Aorta (tissue), 5 donors: ENCODE measurements at regions not wholly inside any gene's neighbourhood (a gene's known extent, or its start where the extent isn't known, plus 50 kb on each side); places are given as distances from the start of the nearest gene placed in this dataset.
"Not testable (repeated sequence)": the region's sequence is repeated elsewhere in the genome, so short reads cannot be mapped to it uniquely, and the experiment has no call there.

Experiments
- ATAC-seq: fragments of 200-7000 bp; cut with Tn5 transposase; one replicate; pipeline ENCODE4 v1.9.1; 2022; ENCODE audit warnings: moderate library complexity; ENCODE audit not compliant: low FRiP score
- DNase-seq, 2 donors: peaks; one replicate each; pipeline ENCODE4 v3.0.0-alpha.2; 2020
- H3K27ac ChIP-seq, 2 donors: one replicate each; pipeline ENCODE4 v1.5.1; 2013; ENCODE audit warnings: low read length in 2 of 2, mild to moderate bottlenecking in 2 of 2, moderate library complexity in 2 of 2, control low read depth in 1 of 2, inconsistent platforms in 1 of 2, low read depth in 1 of 2
- H3K27me3 ChIP-seq, 2 donors: one replicate each; pipeline ENCODE4 v1.6.1; 2013; ENCODE audit warnings: control low read depth in 1 of 2, low read length in 1 of 2, mild to moderate bottlenecking in 1 of 2, moderate library complexity in 1 of 2; ENCODE audit not compliant: insufficient read depth in 2 of 2, control insufficient read depth in 1 of 2
- H3K36me3 ChIP-seq, 2 donors: one replicate each; pipeline ENCODE4 v1.6.1; 2013; ENCODE audit warnings: control low read depth in 1 of 2, low read length in 1 of 2, mild to moderate bottlenecking in 1 of 2; ENCODE audit not compliant: insufficient read depth in 2 of 2, control insufficient read depth in 1 of 2
- H3K4me1 ChIP-seq, 2 donors: one replicate each; pipeline ENCODE4 v1.6.1; 2013; ENCODE audit warnings: low read length in 2 of 2, control low read depth in 1 of 2, mild to moderate bottlenecking in 1 of 2, moderate library complexity in 1 of 2; ENCODE audit not compliant: insufficient read depth in 2 of 2, control insufficient read depth in 1 of 2
- H3K4me3 ChIP-seq, 2 donors: one replicate each; pipeline ENCODE4 v1.5.1; 2013; ENCODE audit warnings: low read length in 2 of 2, control low read depth in 1 of 2, mild to moderate bottlenecking in 1 of 2
- H3K9me3 ChIP-seq: one replicate; pipeline ENCODE4 v1.6.1; 2013; ENCODE audit warnings: mild to moderate bottlenecking, low read length; ENCODE audit not compliant: control insufficient read depth
- WGBS, 2 donors: extraction: QIAGEN DNeasy Blood & Tissue Kit; methylation state at CpG; one replicate each; pipeline ENCODE4 v1.1.7; 2013; 5-methylcytosine and 5-hydroxymethylcytosine counted together
- intact Hi-C, 2 donors: fragments of 100-400 bp; cut with DNase I; formaldehyde crosslinking; loops; one replicate each; pipeline versions ENCODE4 v1.14.2 to v1.15.0; 2022
- donor health status: healthy with polysubstance abuse.
- donor health status: Bipolar disorder and iron deficiency.
- donor health status: DM: no; HTN: no; CAD: no.
- donor health status: DM: no; HTN: no; CAD: no.
- donor health status: DM: yes; HTN: yes; CAD: no.

GRCh38 chr4:131339137-131339536 is 1810.0 kb upstream of the PCDH10 start:
- ATAC-seq (no peak), DNase-seq (no peak)
- H3K4me1 ChIP-seq: no peaks in the 10 kb centered on the region
- H3K27me3 ChIP-seq: no peaks in the 10 kb centered on the region
- no peak overlapping the region for H3K4me3 ChIP-seq
- no peaks in the 10 kb centered on the region for H3K36me3 ChIP-seq
- H3K27ac ChIP-seq: no peak overlapping the region
- WGBS, 2 donors: 63 to 69% methylated on average over 2 of the region's 2 CpGs
- intact Hi-C loops: no loop called here
- no peaks in the 10 kb centered on the region for H3K9me3 ChIP-seq

- DNase-seq: no peak
- no peak overlapping the region for H3K27ac ChIP-seq
- H3K4me3 ChIP-seq: no peak overlapping the region
- intact Hi-C loops: no loop called here
- H3K4me1 ChIP-seq: no peaks in the 10 kb centered on the region
- no peaks in the 10 kb centered on the region for H3K27me3 ChIP-seq
- H3K9me3 ChIP-seq: no peaks in the 10 kb centered on the region
- H3K36me3 ChIP-seq: no peaks in the 10 kb centered on the region
- no peak for ATAC-seq
- 66 to 76% methylated on average over 2 of the region's 2 CpGs for WGBS, 2 donors
Measured at GRCh38 chr4:131344761-131345160, 1804.3 kb upstream of the PCDH10 start.

GRCh38 chr4:131347816-131348215 is 1801.3 kb upstream of the PCDH10 start:
- no peak overlapping the region for H3K4me3 ChIP-seq
- intact Hi-C loops: no loop called here
- no peak for ATAC-seq
- no peaks in the 10 kb centered on the region for H3K36me3 ChIP-seq
- no peak for DNase-seq
- no peak overlapping the region for H3K27ac ChIP-seq
- H3K4me1 ChIP-seq: no peaks in the 10 kb centered on the region
- H3K27me3 ChIP-seq: no peaks in the 10 kb centered on the region
- H3K9me3 ChIP-seq: no peaks in the 10 kb centered on the region
- 37 to 52% methylated on average over 2 of the region's 2 CpGs for WGBS, 2 donors

GRCh38 chr4:131348263-131348662 is 1800.8 kb upstream of the PCDH10 start:
- Histone ChIP-seq H3K36me3 (no peaks in the 10 kb centered on the region), H3K4me3 (no peak overlapping the region), H3K9me3 (no peaks in the 10 kb centered on the region), H3K27ac (no peak overlapping the region), H3K27me3 (no peaks in the 10 kb centered on the region), H3K4me1 (no peaks in the 10 kb centered on the region)
- no peak for DNase-seq
- intact Hi-C loops: no loop called here
- ATAC-seq: no peak
- 39 to 49% methylated on average over 2 of the region's 2 CpGs for WGBS, 2 donors

- DNase-seq, ATAC-seq, intact Hi-C loops, H3K4me3 ChIP-seq, H3K27me3 ChIP-seq, H3K27ac ChIP-seq, H3K9me3 ChIP-seq, H3K36me3 ChIP-seq, H3K4me1 ChIP-seq: not testable (repeated sequence)
- 95% methylated on average over 19 of the region's 19 CpGs for WGBS, 2 donors
Measured at GRCh38 chr4:131352371-131352770, 1796.7 kb upstream of the PCDH10 start.

GRCh38 chr4:131366714-131367113 is 1782.4 kb upstream of the PCDH10 start:
- Histone ChIP-seq H3K27ac (no peak overlapping the region), H3K36me3 (no peaks in the 10 kb centered on the region), H3K9me3 (no peaks in the 10 kb centered on the region), H3K4me1 (no peaks in the 10 kb centered on the region), H3K27me3 (no peaks in the 10 kb centered on the region), H3K4me3 (no peak overlapping the region)
- no peak for ATAC-seq
- intact Hi-C loops: no loop called here
- no peak for DNase-seq
- 29 to 43% methylated on average over 3 of the region's 3 CpGs for WGBS, 2 donors

GRCh38 chr4:131367441-131367840 is 1781.7 kb upstream of the PCDH10 start:
- WGBS, 2 donors: 87 to 88% methylated on average over 2 of the region's 2 CpGs
- H3K4me1 ChIP-seq: no peaks in the 10 kb centered on the region
- intact Hi-C loops: no loop called here
- H3K4me3 ChIP-seq: no peak overlapping the region
- H3K27ac ChIP-seq: no peak overlapping the region
- DNase-seq (no peak), ATAC-seq (no peak)
- no peaks in the 10 kb centered on the region for H3K36me3 ChIP-seq
- H3K9me3 ChIP-seq: no peaks in the 10 kb centered on the region
- H3K27me3 ChIP-seq: no peaks in the 10 kb centered on the region

GRCh38 chr4:131370846-131371245 is 1778.2 kb upstream of the PCDH10 start:
- intact Hi-C loops: no loop called here
- no peaks in the 10 kb centered on the region for H3K27me3 ChIP-seq
- ATAC-seq: no peak
- no peaks in the 10 kb centered on the region for H3K36me3 ChIP-seq
- no peaks in the 10 kb centered on the region for H3K4me1 ChIP-seq
- no peaks in the 10 kb centered on the region for H3K9me3 ChIP-seq
- H3K4me3 ChIP-seq: no peak overlapping the region
- DNase-seq: no peak
- H3K27ac ChIP-seq: no peak overlapping the region

- Histone ChIP-seq H3K36me3 (no peaks in the 10 kb centered on the region), H3K27ac (no peak overlapping the region), H3K9me3 (no peaks in the 10 kb centered on the region), H3K4me3 (no peak overlapping the region), H3K4me1 (no peaks in the 10 kb centered on the region), H3K27me3 (no peaks in the 10 kb centered on the region)
- DNase-seq (no peak), ATAC-seq (no peak)
- WGBS, 2 donors: 85% methylated on average over 2 of the region's 2 CpGs
- intact Hi-C loops: no loop called here
Measured at GRCh38 chr4:131381055-131381454, 1768.0 kb upstream of the PCDH10 start.
